Transverse colon (tissue), 4 donors: ENCODE measurements at regions not wholly inside any gene's neighbourhood (a gene's known extent, or its start where the extent isn't known, plus 50 kb on each side); places are given as distances from the start of the nearest gene placed in this dataset.

Experiments
- DNase-seq: peaks from one replicate; pipeline ENCODE4 v3.0.0-alpha.2; 2019
- H3K27ac ChIP-seq, 4 donors: fragments of 200-600 bp; sonication (generic); 2 replicates each; pipeline ENCODE4 v1.5.1; 2016 to 2018; ENCODE audit warnings: inconsistent platforms in 4 of 4
- H3K27me3 ChIP-seq: fragments of 200-600 bp; sonication (generic); 2 replicates; pipeline ENCODE4 v1.5.1; 2017; ENCODE audit warnings: inconsistent platforms
- H3K36me3 ChIP-seq, 4 donors: fragments of 200-600 bp; sonication (generic); 2 replicates each; pipeline ENCODE4 v1.5.1; 2017 to 2019; ENCODE audit warnings: inconsistent platforms in 4 of 4
- H3K4me1 ChIP-seq, 4 donors: fragments of 200-600 bp; sonication (generic); 2 replicates each; pipeline ENCODE4 v1.5.1; 2017 to 2020; ENCODE audit warnings: inconsistent platforms in 4 of 4
- H3K4me3 ChIP-seq, 4 donors: fragments of 200-600 bp; sonication (generic); 1 replicate in 1 of 4; 2 replicates in 3 of 4; pipeline versions ENCODE4 v1.5.1 to v1.6.1; 2017 to 2019; ENCODE audit warnings: inconsistent platforms in 4 of 4
- H3K9me3 ChIP-seq, 2 donors: fragments of 200-600 bp; sonication (generic); 2 replicates each; pipeline ENCODE4 v1.5.1; 2017 to 2019; ENCODE audit warnings: inconsistent platforms in 2 of 2
- CTCF ChIP-seq, 5 experiments: fragments of 200-600 bp in 3 of 5; fragments of 450-650 bp in 2 of 5; sonication (generic) in 3 of 5; IDR thresholded peaks; 1 replicate in 2 of 5; 2 replicates in 3 of 5; pipeline ENCODE4 v1.5.1; 2016 to 2017; ENCODE audit warnings: antibody characterized with exemption in 5 of 5, inconsistent platforms in 3 of 5, mild to moderate bottlenecking in 2 of 5, moderate library complexity in 1 of 5
- EP300 ChIP-seq: sonication (generic); formaldehyde crosslinking; IDR thresholded peaks from one replicate; pipeline ENCODE4 v1.6.1; 2017; ENCODE audit warnings: antibody characterized with exemption, low read depth
- POLR2A ChIP-seq: fragments of 450-650 bp; IDR thresholded peaks from one replicate; pipeline ENCODE4 v1.6.1; 2016; ENCODE audit warnings: antibody characterized with exemption, mild to moderate bottlenecking, moderate library complexity
- POLR2AphosphoS5 ChIP-seq, 3 donors: sonication (generic); formaldehyde crosslinking; IDR thresholded peaks; one replicate each; pipeline ENCODE4 v1.6.1; 2016; ENCODE audit warnings: antibody characterized with exemption in 3 of 3
- WGBS, 2 donors: methylation state at CpG; one replicate each; pipeline ENCODE4 v1.1.5; 2018; ENCODE audit warnings: low coverage in 1 of 2; 5-methylcytosine and 5-hydroxymethylcytosine counted together
- in situ Hi-C, 4 donors: fragments of 200-750 bp; cut with MboI; loops; one replicate each; pipeline versions ENCODE4 v1.15.0 to v1.15.1; 2017; ENCODE audit warnings: low sequenced_read_pairs in 3 of 4, low pct_ligation_motif_present in 1 of 4, low pct_unique_long_range_greater_than_20kb in 1 of 4
- intact Hi-C: fragments of 100-400 bp; cut with DNase I; formaldehyde crosslinking; loops from one replicate; pipeline ENCODE4 v1.15.1; 2023; ENCODE audit warnings: low total_unique reads

GRCh38 chr16:86455116-86455515 lies 55.2 kb upstream of the FOXF1 start:
- intact Hi-C loops: no loop called here
- peak overlapping the region in 3 of 4 donors; percentile 10 to 29 (median 25) for H3K27ac ChIP-seq
- no peaks in the 10 kb centered on the region for H3K9me3 ChIP-seq
- no peak for DNase-seq
- WGBS, 2 donors: 88% methylated on average over 10 of the region's 10 CpGs; no CpG with 5 or more reads in 1 of the 2 donors
- H3K36me3 ChIP-seq: no peaks in the 10 kb centered on the region
- in situ Hi-C loops: no loop called here
- no peaks in the 10 kb centered on the region for H3K27me3 ChIP-seq
- H3K4me1 ChIP-seq: peaks cover 5 to 16% (median 8%) of the 10 kb centered on the region in 4 donors
- no peak overlapping the region for H3K4me3 ChIP-seq
- no peak for TF ChIP-seq CTCF (IDR thresholded peaks at IDR 0.05)
- peak in 1 of 3 donors; percentile 23 for TF ChIP-seq POLR2AphosphoS5 (IDR thresholded peaks at IDR 0.05)
- TF ChIP-seq POLR2A: no peak
- TF ChIP-seq EP300: peak; percentile 41

GRCh38 chr16:86455640-86456039 lies 54.7 kb upstream of the FOXF1 start:
- peak overlapping the region in 3 of 4 donors; percentile 4 to 29 (median 25) for H3K27ac ChIP-seq
- peaks cover 5 to 16% (median 8%) of the 10 kb centered on the region in 4 donors for H3K4me1 ChIP-seq
- H3K9me3 ChIP-seq: no peaks in the 10 kb centered on the region
- in situ Hi-C loops: no loop called here
- no peak overlapping the region for H3K4me3 ChIP-seq
- WGBS, 2 donors: 86 to 90% methylated on average over 2 to 14 of the region's 14 CpGs
- no peaks in the 10 kb centered on the region for H3K27me3 ChIP-seq
- DNase-seq: no peak
- TF ChIP-seq POLR2A (no peak), CTCF (IDR thresholded peaks at IDR 0.05) (no peak), POLR2AphosphoS5 (IDR thresholded peaks at IDR 0.05) (no peak), EP300 (no peak)
- H3K36me3 ChIP-seq: no peaks in the 10 kb centered on the region
- intact Hi-C loops: no loop called here

- Histone ChIP-seq H3K27me3 (no peaks in the 10 kb centered on the region), H3K4me1 (peaks cover 5 to 16% (median 8%) of the 10 kb centered on the region in 4 donors), H3K36me3 (no peaks in the 10 kb centered on the region), H3K9me3 (no peaks in the 10 kb centered on the region), H3K27ac (peak overlapping the region; percentile 75 to 89 (median 78)), H3K4me3 (no peak overlapping the region)
- TF ChIP-seq POLR2AphosphoS5 (IDR thresholded peaks at IDR 0.05): peak; percentile 22 to 85 (median 69)
- peak; percentile 86 for TF ChIP-seq EP300
- no peak for TF ChIP-seq POLR2A
- no peak for TF ChIP-seq CTCF (IDR thresholded peaks at IDR 0.05)
- intact Hi-C loops: no loop called here
- 13 to 55% methylated on average over 2 to 11 of the region's 11 CpGs for WGBS, 2 donors
- in situ Hi-C loops: no loop called here
- DNase-seq: peak; percentile 36
Measured at GRCh38 chr16:86457501-86458148, 52.7 kb upstream of the FOXF1 start.

DNA sequence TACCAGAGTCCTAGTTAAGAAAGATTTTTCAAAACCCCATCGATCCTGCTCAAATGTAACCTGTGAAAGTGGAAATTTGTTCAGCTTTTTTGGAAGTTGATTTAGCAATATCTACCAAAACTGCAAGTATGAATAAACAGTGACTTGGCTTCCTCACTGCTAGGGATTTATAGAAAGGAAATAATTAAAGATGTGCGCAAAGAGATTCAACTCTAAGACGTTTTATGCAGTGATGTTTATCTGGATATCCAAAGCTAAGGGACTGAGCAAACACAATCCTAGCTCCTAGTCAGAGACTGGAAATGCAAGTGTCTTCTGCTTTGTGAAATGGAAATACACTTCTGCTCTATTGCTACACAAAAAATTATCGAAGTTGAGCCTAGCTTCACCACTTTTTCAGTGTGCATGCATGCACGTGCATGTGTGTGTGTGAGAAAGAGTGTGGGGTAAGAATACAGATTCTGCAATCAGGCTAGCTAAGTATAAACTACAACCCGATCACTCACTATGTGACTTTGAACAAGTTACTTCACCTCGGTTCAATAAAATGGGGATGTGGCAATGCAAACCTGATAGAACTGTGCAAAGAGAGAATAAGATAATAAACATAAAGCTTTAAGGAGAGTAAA lies 52.1 kb upstream of the FOXF1 start:
- Histone ChIP-seq H3K4me1 (peaks cover 5 to 16% (median 9%) of the 10 kb centered on the region in 4 donors), H3K36me3 (no peaks in the 10 kb centered on the region), H3K4me3 (no peak overlapping the region), H3K27ac (peak overlapping the region; percentile 75 to 89 (median 78)), H3K9me3 (no peaks in the 10 kb centered on the region), H3K27me3 (no peaks in the 10 kb centered on the region)
- DNase-seq: no peak
- TF ChIP-seq POLR2A (no peak), CTCF (IDR thresholded peaks at IDR 0.05) (no peak), POLR2AphosphoS5 (IDR thresholded peaks at IDR 0.05) (no peak), EP300 (no peak)
- WGBS, 2 donors: 22 to 33% methylated on average over 7 of the region's 7 CpGs
- intact Hi-C loops: no loop called here
- in situ Hi-C loops: no loop called here
